LNCAP (cell line): ENCODE measurements at regions not wholly inside any gene's neighbourhood (a gene's known extent, or its start where the extent isn't known, plus 50 kb on each side); places are given as distances from the start of the nearest gene placed in this dataset.

Experiments
- CTCF ChIP-seq: fragments of 450-650 bp; IDR thresholded peaks from 2 replicates; pipeline ENCODE4 v1.5.1; 2017; ENCODE audit warnings: mild to moderate bottlenecking

DNA sequence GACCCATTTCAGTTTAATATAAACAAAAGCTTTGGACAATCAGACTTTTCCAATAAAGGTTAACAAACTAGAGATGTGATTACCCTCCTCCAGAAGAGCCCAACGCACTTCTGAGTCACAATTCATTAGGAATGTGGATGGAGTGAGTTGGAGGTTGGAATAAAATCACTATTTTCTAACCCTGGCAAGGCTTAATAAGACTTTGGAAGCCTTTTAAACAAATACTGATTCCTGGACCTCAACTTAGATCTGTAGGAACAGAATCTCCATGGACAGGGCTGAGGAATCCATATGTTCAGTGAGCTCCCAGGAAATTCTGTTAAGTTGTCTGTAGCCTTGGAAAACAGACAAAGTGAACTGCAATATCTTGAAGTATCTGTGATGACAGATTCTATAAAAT is 233.5 kb upstream of the ELL2 start:
- no peak for TF ChIP-seq CTCF

GRCh38 chr5:96194593-96194992 is 232.9 kb upstream of the ELL2 start:
- TF ChIP-seq CTCF, result no peak

DNA sequence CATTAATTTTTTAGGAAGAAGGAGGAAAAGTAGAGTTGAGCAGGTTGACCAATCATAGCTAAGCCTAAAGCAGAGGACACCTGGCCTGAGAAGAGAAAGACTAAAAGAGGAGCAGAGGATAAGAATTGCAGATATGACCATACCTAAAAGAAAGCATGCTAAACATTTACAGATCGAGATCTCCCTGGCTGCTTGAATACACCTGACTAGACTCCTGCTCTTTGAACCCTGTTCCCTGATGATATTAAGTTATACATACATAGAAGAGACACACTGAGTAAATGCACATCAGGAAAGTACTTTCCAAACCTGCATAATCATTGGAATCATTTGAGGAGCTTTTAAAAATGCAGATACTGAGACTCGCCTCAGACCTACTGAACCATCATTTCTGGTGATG is 232.3 kb upstream of the ELL2 start:
- no peak for TF ChIP-seq CTCF

DNA sequence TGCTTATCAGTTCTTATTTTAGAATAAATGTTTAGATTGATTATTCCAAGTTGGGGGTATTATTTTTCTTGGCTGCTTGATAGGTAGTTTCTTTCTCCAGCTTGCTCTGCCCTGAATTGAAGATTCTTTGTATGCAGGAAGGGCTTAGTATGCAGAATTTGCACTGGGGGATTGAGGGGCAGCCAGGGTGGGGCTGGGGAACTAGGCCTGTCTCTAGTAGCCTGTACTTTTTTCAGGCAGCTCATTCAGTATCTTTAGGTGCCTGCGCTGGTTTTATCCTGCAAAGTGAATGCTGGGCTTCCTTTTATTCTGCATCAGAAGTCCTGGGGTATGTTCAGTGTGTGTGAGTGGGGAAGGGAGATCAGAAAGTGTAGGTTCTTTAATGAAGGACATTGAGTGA is 228.3 kb upstream of the ELL2 start:
- no peak for TF ChIP-seq CTCF

GRCh38 chr5:96189028-96189826 is 227.6 kb upstream of the ELL2 start:
- no peak for TF ChIP-seq CTCF

GRCh38 chr5:96187309-96188027 is 225.8 kb upstream of the ELL2 start:
- TF ChIP-seq CTCF, result no peak

DNA sequence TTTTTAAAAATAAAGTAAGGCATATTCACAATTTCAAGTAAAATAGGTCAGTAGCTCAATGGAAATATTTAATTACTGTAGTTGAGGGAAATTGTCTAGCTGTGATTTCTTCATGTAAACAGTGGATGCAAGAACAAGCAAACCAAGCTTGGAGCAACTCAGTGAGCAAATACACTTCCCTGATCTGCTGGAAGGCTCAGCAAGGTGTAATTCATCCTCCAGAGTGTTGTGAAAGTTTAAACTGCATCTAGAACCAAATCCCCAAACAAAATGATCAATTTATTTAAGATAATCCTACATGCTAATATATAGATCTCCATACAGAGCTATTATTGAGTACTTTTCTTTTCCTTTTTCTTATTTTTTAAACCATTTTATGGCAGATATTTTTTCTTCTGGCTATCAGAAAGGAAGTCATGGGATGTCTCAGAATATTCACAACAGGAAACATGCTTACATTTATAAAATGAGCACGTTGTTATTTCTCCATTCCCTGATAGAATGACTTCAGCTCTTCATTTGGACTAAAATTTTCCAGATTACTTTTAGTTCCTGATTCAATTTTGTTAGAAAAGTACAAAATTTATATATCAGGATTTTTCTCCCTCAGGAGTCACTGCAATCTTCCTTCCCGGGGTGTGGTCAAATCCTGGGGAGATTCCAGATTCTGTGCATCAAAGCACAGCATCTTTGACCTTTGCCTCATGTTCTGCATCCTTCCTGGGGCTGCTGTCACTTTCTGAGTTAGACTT is 219.2 kb upstream of the ELL2 start:
- TF ChIP-seq CTCF, result no peak
